Liver (tissue), 8 donors: ENCODE measurements at regions not wholly inside any gene's neighbourhood (a gene's known extent, or its start where the extent isn't known, plus 50 kb on each side); places are given as distances from the start of the nearest gene placed in this dataset.

Experiments used
- DNase-seq: peaks from one replicate; pipeline ENCODE4 v3.0.0-alpha.2; 2017; ENCODE audit warnings: low spot score
- H3K27ac ChIP-seq, 2 donors: one replicate each; pipeline ENCODE4 v1.7.0; 2013; ENCODE audit warnings: inconsistent platforms in 2 of 2, low read length in 2 of 2, control low read depth in 1 of 2, low read depth in 1 of 2, mild to moderate bottlenecking in 1 of 2
- H3K27me3 ChIP-seq, 4 donors: one replicate each; pipeline versions ENCODE4 v1.6.1 to v1.7.0; 2013; ENCODE audit warnings: low read length in 3 of 4, inconsistent platforms in 1 of 4, mild to moderate bottlenecking in 1 of 4, moderate library complexity in 1 of 4; ENCODE audit not compliant: control insufficient read depth in 4 of 4, insufficient read depth in 4 of 4
- H3K36me3 ChIP-seq, 4 donors: one replicate each; pipeline versions ENCODE4 v1.6.1 to v1.7.0; 2013; ENCODE audit warnings: low read length in 3 of 4, mild to moderate bottlenecking in 3 of 4, low read depth in 1 of 4, moderate library complexity in 1 of 4; ENCODE audit not compliant: control insufficient read depth in 4 of 4, insufficient read depth in 3 of 4
- H3K4me1 ChIP-seq, 4 donors: one replicate each; pipeline versions ENCODE4 v1.6.1 to v1.7.0; 2013; ENCODE audit warnings: low read length in 3 of 4, mild to moderate bottlenecking in 3 of 4, moderate library complexity in 1 of 4; ENCODE audit not compliant: control insufficient read depth in 4 of 4, insufficient read depth in 4 of 4
- H3K4me3 ChIP-seq, 3 donors: one replicate each; pipeline versions ENCODE4 v1.6.1 to v1.7.0; 2013; ENCODE audit warnings: low read length in 3 of 3, control low read depth in 1 of 3, low read depth in 1 of 3, mild to moderate bottlenecking in 1 of 3
- H3K9ac ChIP-seq, 2 donors: one replicate each; pipeline ENCODE4 v1.7.0; 2013; ENCODE audit warnings: low read length in 2 of 2, mild to moderate bottlenecking in 2 of 2, moderate library complexity in 2 of 2, control low read depth in 1 of 2, low read depth in 1 of 2
- H3K9me3 ChIP-seq, 4 donors: one replicate each; pipeline versions ENCODE4 v1.6.1 to v1.7.0; 2013; ENCODE audit warnings: low read length in 3 of 4; ENCODE audit not compliant: control insufficient read depth in 4 of 4
- EGR1 ChIP-seq, 2 donors: IDR thresholded peaks; 2 replicates each; pipeline ENCODE4 v1.6.1; 2016 to 2018; ENCODE audit warnings: antibody characterized with exemption in 2 of 2, low read depth in 2 of 2
- FOXA1 ChIP-seq: IDR thresholded peaks from 2 replicates; pipeline ENCODE4 v1.6.1; 2016; ENCODE audit warnings: antibody characterized with exemption
- FOXA2 ChIP-seq: IDR thresholded peaks from 2 replicates; pipeline ENCODE4 v1.6.1; 2016; ENCODE audit warnings: antibody characterized with exemption
- GABPA ChIP-seq, 2 donors: IDR thresholded peaks in 1 of 2; conservative IDR thresholded peaks in 1 of 2; 2 replicates each; pipeline ENCODE4 v1.6.1; 2016; ENCODE audit warnings: antibody characterized with exemption in 2 of 2, mild to moderate bottlenecking in 1 of 2, moderate library complexity in 1 of 2
- HNF4A ChIP-seq, 2 donors: conservative IDR thresholded peaks; 2 replicates each; pipeline ENCODE4 v1.6.1; 2016; ENCODE audit warnings: antibody characterized with exemption in 2 of 2, mild to moderate bottlenecking in 2 of 2
- JUND ChIP-seq, 2 donors: IDR thresholded peaks; 2 replicates each; pipeline ENCODE4 v1.6.1; 2016; ENCODE audit warnings: antibody characterized with exemption in 2 of 2
- NR2F2 ChIP-seq: IDR thresholded peaks from 2 replicates; pipeline ENCODE4 v1.6.1; 2016; ENCODE audit warnings: antibody characterized with exemption
- RAD21 ChIP-seq, 2 donors: IDR thresholded peaks; 2 replicates each; pipeline ENCODE4 v1.6.1; 2016; ENCODE audit warnings: antibody characterized with exemption in 2 of 2, mild to moderate bottlenecking in 2 of 2
- RXRA ChIP-seq, 2 donors: IDR thresholded peaks; 2 replicates each; pipeline ENCODE4 v1.6.1; 2017 to 2018; ENCODE audit warnings: antibody characterized with exemption in 2 of 2, mild to moderate bottlenecking in 1 of 2
- SP1 ChIP-seq: IDR thresholded peaks from 2 replicates; pipeline ENCODE4 v1.6.1; 2018; ENCODE audit warnings: antibody characterized with exemption, mild to moderate bottlenecking
- TAF1 ChIP-seq: conservative IDR thresholded peaks from 2 replicates; pipeline ENCODE4 v1.6.1; 2016; ENCODE audit warnings: antibody characterized with exemption, mild to moderate bottlenecking
- ZBTB33 ChIP-seq: IDR thresholded peaks from 2 replicates; pipeline ENCODE4 v1.6.1; 2016; ENCODE audit warnings: antibody characterized with exemption
- WGBS: extraction: QIAGEN DNeasy Blood & Tissue Kit; methylation state at CpG from one replicate; pipeline ENCODE4 v1.1.7; 2013; 5-methylcytosine and 5-hydroxymethylcytosine counted together
- TF ChIP-seq, protein P1 (sequence below): IDR thresholded peaks from 2 replicates; pipeline ENCODE4 v1.6.1; 2016; ENCODE audit warnings: antibody characterized with exemption
- TF ChIP-seq, protein P2 (sequence below): IDR thresholded peaks from 2 replicates; pipeline ENCODE4 v1.6.1; 2016; ENCODE audit warnings: antibody characterized with exemption, mild to moderate bottlenecking
- TF ChIP-seq, protein P3 (sequence below): IDR thresholded peaks from 2 replicates; pipeline ENCODE4 v1.6.1; 2016; ENCODE audit warnings: antibody characterized with exemption
- TF ChIP-seq, protein P4 (sequence below): fragments of 150-350 bp; IDR thresholded peaks from 2 replicates; pipeline ENCODE4 v1.5.1; 2017; ENCODE audit warnings: improper control_type of control experiment, low read depth, low read length; ENCODE audit not compliant: missing input control
- donor health status: healthy.
- donor health status: healthy.
- donor health status: healthy.
- donor health status: healthy.
- donor health status: healthy.

GRCh38 chr16:85319984-85320440 is 207.7 kb upstream of the CIBAR2 start:
- Histone ChIP-seq H3K9me3 (no peaks in the 10 kb centered on the region), H3K27ac (no peak overlapping the region), H3K36me3 (no peaks in the 10 kb centered on the region), H3K9ac (no peak overlapping the region), H3K27me3 (no peaks in the 10 kb centered on the region), H3K4me3 (no peak overlapping the region), H3K4me1 (peaks cover 7 to 35% (median 21%) of the 10 kb centered on the region in 4 donors)
- 89% methylated on average over 19 of the region's 19 CpGs for WGBS
- no peak for TF ChIP-seq JUND (IDR thresholded peaks at IDR 0.05)
- TF ChIP-seq ZBTB33 = no peak
- TF ChIP-seq, protein P1, sequence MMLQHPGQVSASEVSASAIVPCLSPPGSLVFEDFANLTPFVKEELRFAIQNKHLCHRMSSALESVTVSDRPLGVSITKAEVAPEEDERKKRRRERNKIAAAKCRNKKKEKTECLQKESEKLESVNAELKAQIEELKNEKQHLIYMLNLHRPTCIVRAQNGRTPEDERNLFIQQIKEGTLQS = no peak
- TF ChIP-seq RAD21 (IDR thresholded peaks at IDR 0.05) = no peak
- TF ChIP-seq GABPA (IDR thresholded peaks at IDR 0.05 in 1 of 2, conservative IDR thresholded peaks at IDR 0.05 in 1 of 2) = no peak
- TF ChIP-seq SP1 = no peak
- TF ChIP-seq, protein P2, sequence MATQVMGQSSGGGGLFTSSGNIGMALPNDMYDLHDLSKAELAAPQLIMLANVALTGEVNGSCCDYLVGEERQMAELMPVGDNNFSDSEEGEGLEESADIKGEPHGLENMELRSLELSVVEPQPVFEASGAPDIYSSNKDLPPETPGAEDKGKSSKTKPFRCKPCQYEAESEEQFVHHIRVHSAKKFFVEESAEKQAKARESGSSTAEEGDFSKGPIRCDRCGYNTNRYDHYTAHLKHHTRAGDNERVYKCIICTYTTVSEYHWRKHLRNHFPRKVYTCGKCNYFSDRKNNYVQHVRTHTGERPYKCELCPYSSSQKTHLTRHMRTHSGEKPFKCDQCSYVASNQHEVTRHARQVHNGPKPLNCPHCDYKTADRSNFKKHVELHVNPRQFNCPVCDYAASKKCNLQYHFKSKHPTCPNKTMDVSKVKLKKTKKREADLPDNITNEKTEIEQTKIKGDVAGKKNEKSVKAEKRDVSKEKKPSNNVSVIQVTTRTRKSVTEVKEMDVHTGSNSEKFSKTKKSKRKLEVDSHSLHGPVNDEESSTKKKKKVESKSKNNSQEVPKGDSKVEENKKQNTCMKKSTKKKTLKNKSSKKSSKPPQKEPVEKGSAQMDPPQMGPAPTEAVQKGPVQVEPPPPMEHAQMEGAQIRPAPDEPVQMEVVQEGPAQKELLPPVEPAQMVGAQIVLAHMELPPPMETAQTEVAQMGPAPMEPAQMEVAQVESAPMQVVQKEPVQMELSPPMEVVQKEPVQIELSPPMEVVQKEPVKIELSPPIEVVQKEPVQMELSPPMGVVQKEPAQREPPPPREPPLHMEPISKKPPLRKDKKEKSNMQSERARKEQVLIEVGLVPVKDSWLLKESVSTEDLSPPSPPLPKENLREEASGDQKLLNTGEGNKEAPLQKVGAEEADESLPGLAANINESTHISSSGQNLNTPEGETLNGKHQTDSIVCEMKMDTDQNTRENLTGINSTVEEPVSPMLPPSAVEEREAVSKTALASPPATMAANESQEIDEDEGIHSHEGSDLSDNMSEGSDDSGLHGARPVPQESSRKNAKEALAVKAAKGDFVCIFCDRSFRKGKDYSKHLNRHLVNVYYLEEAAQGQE = no peak
- no peak for DNase-seq

DNA sequence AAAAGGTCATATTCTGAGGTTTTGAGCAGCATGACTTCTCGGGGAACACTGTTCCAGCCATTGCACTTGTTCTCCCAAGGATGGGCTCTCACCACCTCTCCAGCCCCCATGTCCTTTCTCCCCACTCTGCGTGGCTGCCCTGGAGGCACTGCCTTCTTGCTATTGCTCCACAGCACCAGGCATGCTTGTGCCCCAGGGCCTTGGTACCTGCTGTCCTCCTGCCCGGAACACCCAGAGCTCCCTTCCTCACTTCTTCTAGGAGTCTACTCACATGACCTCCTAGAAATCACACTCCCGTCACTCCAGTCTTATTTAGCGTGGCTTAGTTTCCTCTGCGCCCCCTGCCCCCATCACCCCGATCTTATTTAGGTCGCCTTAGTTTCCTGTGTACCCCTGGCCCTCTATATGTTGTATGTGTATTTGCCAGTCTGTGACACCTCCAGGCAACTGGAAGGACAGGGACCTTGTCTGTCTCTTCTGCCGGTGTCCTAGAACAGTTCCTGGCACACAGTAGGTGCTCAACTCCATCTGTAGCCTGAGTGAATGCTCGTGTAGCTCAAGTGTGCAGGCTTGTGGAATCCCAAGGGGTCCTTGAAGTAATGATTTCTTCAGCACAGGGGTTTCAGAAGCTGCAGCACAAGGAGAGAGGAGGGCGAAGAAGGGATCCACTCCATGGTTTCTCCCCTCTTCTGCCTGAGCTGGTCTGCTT is 208.6 kb upstream of the CIBAR2 start:
- Histone ChIP-seq H3K36me3 (no peaks in the 10 kb centered on the region), H3K27me3 (no peaks in the 10 kb centered on the region), H3K9me3 (no peaks in the 10 kb centered on the region), H3K4me3 (no peak overlapping the region), H3K4me1 (peaks cover 7 to 33% (median 20%) of the 10 kb centered on the region in 4 donors), H3K27ac (peak overlapping the region in 1 of 2 donors; percentile 34), H3K9ac (no peak overlapping the region)
- no peak for TF ChIP-seq FOXA1
- TF ChIP-seq TAF1 = no peak
- no peak for TF ChIP-seq RAD21 (IDR thresholded peaks at IDR 0.05)
- TF ChIP-seq EGR1 (IDR thresholded peaks at IDR 0.05; ENCODE audit: low read depth in 2 of 2) = no peak
- no peak for TF ChIP-seq RXRA (IDR thresholded peaks at IDR 0.05)
- TF ChIP-seq, protein P3, sequence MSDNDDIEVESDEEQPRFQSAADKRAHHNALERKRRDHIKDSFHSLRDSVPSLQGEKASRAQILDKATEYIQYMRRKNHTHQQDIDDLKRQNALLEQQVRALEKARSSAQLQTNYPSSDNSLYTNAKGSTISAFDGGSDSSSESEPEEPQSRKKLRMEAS = no peak
- TF ChIP-seq, protein P4, sequence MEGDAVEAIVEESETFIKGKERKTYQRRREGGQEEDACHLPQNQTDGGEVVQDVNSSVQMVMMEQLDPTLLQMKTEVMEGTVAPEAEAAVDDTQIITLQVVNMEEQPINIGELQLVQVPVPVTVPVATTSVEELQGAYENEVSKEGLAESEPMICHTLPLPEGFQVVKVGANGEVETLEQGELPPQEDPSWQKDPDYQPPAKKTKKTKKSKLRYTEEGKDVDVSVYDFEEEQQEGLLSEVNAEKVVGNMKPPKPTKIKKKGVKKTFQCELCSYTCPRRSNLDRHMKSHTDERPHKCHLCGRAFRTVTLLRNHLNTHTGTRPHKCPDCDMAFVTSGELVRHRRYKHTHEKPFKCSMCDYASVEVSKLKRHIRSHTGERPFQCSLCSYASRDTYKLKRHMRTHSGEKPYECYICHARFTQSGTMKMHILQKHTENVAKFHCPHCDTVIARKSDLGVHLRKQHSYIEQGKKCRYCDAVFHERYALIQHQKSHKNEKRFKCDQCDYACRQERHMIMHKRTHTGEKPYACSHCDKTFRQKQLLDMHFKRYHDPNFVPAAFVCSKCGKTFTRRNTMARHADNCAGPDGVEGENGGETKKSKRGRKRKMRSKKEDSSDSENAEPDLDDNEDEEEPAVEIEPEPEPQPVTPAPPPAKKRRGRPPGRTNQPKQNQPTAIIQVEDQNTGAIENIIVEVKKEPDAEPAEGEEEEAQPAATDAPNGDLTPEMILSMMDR = no peak
- no peak for TF ChIP-seq HNF4A (conservative IDR thresholded peaks at IDR 0.05)
- no peak for TF ChIP-seq NR2F2
- no peak for TF ChIP-seq FOXA2
- DNase-seq = no peak
- 97% methylated on average over 11 of the region's 11 CpGs for whole genome bisulfite sequencing
